Activated CD8-positive, alpha-beta memory T cell treated with anti-CD3 and anti-CD28 coated beads for 1 hour (primary cell): ENCODE measurements at regions not wholly inside any gene's neighbourhood (a gene's known extent, or its start where the extent isn't known, plus 50 kb on each side); places are given as distances from the start of the nearest gene placed in this dataset.

ENCODE experiments used
- DNase-seq, 2 donors: peaks; one replicate each; pipeline ENCODE4 v3.0.0-alpha.2; 2020; ENCODE audit warnings: low read depth in 1 of 2; ENCODE audit errors: extremely low read depth in 1 of 2

DNA sequence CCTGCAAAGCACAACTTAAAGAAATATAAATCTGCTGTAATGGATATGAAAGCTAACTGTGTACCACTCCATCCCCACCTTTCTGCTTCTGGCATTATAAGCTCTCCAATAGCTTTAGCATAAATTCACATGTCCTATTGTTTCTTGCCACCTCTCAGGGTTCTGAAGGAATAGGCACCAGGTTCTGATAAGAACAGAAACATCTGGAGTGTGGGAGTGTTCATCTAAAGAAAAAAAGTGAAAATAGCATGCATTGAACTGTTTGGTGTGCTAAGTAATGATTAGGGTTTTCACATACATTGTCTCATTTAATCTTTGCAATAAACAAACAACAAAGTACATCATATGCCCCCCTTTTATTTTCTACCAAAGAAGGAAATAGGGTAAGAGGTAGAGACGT is 72.3 kb downstream of the FAM76B start:
- DNase-seq = no peak

DNA sequence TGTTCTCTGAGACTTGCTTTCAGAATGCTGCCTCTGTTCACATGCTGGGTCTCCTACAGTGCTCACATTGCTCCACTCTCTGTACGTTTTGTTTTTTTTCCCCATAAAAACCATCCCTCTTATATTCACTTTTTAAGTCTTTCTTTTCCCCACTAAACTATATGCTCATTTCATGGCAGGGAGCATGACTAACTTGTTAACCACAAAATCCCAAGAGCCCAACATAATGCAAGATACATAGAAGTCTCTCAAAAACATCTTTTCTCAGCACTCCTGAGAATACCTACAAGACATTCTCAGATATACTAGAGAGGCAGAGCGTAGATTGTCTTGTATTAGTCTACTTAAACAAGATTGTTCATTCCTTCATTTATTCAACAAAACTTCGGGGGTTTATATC is 73.3 kb downstream of the FAM76B start:
- no peak for DNase-seq

DNA sequence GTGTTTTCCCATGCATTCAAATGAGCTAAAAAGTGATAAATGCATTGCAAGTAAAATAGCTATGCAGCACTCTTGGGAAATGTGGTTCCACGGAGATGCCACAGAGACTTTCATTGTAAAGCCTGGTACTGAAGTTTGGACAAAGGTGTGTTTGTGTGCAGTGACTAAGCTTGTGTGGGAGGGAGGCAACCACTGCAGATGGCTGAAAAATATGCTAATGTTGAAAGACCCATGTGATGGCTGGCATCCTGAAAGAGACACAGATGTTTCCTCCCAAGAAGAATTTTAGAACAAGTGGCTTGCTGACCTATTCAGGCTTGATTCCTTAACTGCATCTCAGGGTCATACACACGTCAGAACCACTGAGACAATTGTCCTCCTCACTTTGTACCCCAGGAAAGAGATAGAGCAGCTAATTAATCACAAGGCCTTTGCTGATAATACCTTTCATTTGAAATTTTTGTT is 73.8 kb downstream of the FAM76B start:
- DNase-seq = no peak

DNA sequence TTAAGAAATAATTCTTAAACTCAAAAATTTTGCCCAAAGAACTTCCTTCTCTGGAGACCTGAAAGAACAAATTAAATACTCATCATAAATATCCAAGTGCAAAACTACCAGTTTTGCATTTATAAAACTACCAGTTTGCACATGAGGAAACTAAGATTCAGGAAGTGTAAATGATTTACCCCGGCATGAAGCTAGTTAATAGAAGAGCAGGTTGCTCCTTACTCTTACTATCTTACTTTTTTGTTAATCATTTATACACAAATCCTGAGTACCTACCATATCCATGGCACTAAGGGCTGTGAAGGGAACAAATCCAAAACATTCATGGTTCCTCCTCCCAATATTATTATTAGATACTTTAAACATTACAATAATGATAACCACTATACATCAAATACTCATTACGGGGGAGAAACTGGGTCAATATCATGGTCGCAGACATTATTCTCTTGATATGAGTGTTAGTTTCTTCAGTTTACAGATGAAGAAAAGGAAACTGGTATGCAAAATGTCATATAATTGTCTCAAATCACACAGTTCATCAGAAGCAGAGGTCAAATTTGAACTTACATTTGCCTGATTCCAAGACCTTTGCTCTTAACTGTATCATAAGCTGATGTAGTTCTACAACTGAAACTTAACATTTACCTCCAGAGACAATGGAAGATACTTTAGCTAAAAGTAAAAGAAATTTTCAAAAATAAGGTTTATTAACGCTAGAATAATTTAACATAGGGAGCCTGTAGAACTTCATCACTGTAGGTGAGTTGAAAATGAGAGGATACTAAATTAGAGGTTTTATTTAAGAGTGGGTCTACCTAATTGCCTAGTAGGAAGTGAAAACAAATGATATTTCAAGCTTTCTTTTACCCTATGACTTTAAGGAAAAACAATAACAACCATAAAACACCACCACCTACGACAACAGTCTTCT is 74.5 kb downstream of the FAM76B start:
- DNase-seq = no peak

DNA sequence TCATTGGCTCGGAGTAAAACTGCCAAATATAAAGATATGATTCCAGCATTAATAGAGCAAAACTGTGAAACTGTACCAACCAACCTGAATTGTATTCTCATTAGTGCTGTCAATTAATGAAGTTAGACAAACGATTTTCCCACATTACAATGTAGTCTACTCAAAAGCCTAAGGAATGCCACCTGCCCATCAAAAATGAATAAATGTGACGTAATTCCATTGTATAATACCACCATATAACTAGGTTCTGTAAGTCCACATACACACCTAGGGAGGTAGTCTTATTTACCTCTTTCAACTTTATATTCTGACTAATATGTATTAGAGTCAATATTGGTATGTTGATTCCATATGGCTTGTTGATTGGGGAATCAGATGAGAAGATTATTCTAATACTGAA is 76.2 kb downstream of the FAM76B start:
- no peak for DNase-seq

DNA sequence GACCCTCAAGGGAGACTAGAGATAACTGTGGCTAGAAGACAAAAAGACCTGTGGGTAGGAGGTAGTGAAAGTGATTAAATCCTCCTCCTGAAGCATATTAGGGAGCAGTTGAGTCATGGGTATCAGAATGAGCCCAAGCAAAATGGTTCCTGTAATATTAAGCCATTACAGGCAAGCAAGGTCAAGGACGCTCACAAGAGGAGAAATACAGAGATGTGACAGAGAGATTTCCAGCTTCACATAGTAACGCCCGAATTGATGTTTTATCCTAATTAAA is 77.7 kb downstream of the FAM76B start:
- no peak for DNase-seq

DNA sequence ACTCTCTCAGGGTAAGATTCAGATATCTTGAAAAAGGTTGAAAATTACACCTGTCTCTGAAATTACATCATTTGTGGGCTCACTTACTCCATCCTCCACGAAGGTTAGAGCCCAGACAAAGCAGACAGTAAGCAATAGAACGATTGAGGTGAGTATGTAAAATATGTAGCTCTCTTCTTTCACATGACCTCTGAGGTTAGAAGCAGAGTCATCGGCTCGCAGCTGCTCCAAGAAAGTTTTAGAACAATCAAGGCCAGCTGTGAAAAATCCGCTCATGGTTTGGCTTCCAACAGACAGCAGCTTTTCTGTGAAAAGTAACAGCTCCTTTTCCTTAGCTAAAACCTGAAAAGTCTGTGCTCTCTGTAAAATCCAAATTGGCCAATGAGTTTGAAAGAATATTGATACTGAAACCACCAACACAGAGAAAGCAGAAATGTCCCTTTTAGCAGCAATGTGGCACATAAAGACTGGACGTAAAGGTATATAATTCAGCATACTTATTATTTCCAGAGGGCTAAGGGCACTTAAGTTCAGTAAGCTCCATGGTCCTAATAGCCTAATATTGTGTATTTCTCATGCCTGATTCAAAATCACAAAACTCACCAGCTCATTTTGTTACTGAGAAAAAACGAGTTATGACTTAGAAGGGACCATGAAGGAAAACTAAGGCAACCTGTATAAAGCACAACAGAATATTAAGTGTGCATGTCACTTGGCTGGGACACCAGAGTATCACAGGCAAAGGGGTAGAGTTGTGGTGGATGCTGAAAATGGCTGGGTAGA is 78.2 kb downstream of the FAM76B start:
- no peak for DNase-seq

DNA sequence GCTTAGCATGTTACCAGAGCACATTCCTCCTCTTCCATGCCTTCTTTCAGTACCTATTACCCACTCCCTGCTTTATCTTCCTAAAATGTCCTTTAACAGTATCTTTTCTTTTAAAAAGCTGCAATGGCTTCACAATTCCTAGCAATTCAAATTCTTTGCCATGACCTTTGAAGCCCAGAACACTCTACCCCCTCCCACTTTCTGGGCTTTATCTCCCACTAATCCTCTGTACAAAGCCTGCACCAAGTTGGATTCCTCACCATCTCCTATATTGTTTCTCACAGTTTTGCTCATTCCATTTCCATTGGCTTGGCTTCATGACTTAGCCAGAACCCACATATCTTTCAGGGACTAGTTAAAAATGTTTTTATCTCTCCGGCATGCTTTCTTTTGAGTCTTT is 80.9 kb downstream of the FAM76B start:
- DNase-seq = no peak

DNA sequence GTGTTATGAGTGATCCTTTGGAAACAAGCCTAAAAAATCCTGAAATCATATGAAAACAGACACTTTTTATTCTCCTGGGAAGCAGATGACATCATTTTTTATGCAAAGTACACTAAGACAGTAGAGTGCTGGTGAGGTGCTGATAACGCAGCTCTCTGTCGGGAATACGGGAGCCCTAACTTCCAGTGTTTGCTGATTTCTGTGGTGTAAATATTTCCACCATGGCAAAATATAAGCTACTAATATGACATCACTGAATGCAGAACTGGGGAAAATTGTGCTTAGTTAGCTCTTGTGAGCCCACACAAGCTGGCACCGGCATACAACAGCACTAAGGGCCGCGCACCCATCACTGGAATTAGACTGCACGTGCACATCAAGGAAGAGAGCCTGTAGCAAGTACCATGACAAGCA is 82.6 kb downstream of the FAM76B start:
- DNase-seq = no peak

DNA sequence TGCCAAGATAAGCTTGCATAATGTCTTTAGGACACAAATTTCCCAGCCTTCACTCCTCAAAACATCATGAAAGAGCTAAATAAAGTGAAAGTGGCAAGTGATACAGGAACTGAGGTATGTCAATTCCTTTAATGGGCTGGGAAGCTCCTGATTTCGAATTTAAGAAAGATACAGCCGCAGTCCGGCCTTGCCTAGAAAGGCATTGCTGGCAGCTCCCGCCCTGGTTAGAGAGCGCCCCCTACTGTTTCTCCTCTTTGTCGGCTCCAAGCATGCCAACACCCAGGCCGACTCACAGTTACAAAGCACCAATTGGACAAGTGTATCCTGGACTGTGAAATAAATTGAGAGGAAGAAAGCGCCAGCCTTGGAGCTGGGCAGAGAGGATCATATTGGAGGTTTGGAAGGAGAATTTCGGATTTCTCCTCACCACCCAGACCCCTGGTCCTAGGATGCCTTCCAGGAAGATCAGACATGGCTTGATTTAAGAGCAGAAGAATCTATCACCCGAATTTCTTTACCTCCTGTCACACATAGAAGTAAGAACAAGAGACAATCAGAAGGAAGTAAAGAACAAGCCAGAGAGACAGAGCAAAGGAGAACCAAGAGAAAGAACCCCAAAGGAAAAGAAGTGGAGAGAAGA is 84.0 kb downstream of the FAM76B start:
- peak; percentile 66 to 69 for DNase-seq

DNA sequence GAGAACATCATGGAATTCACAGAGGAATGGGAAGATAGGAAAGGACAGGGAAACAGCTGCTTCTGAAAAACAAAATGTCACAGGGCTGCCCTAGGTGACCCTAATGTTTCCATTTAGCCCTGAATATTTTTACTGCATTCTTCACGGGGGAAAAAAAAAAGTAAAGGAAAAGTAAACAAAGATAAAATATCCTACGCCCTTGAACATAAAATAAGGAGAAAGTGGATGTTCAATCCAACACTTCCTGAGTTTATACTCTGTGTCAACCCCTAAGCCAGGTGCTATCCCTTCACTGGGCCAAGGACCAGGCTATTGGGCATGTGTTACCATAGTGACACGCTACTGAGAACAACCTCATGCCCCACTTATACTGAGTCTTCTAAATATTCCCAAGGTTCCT is 84.7 kb downstream of the FAM76B start:
- no peak for DNase-seq

DNA sequence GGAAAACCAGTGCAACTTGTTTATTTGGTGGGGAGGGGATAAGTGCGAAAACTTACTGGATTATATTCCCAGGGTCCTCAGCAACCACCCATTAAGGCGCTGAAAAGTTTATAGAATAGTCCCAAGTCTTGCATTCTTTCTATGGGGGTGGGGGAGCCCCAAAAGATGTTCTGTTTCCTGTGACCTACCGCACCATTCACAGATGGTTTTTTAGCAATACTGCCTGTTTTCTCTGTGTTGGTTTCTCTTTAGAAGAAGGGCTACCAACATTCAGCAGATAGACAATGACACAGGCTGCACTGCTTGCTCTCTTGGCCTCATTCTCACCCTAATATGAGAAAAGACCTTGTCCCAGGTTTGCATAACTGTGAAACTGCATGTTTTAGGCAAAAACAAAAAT is 86.5 kb downstream of the FAM76B start:
- no peak for DNase-seq

DNA sequence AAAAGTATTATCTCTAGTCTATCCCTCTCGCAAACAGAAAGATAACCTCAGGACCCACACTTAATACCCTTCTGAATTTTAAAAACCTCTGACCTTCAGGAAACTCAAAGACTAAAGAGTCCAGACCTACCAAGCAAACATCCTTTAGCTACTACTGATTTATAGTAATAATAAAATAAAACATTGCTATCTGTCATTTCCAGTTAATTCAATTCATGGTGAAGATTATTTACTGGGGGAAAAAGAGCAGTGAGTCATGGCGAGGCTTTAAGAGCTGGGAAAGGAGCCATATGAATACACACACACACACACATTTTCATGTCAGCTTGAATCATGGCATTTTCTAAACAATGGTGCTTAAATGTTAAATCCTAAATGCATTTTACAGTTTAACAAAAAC is 87.1 kb downstream of the FAM76B start:
- no peak for DNase-seq

DNA sequence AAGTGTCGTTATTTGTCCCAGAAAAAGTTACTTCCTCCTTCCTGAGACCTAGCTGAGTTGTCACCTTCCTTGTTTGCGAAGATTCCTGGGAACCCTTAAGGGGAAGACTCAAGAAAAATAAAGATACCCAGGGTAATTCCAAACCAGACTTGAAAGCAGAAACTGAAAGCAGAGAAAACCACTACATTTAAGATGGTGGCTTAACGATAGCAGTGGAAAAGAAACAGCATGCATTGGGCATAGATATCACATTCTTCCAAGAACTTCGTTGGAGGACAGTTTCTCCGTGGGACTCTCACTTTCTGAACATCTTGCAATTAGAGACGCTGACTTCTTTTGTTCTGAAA is 89.1 kb downstream of the FAM76B start:
- no peak for DNase-seq

DNA sequence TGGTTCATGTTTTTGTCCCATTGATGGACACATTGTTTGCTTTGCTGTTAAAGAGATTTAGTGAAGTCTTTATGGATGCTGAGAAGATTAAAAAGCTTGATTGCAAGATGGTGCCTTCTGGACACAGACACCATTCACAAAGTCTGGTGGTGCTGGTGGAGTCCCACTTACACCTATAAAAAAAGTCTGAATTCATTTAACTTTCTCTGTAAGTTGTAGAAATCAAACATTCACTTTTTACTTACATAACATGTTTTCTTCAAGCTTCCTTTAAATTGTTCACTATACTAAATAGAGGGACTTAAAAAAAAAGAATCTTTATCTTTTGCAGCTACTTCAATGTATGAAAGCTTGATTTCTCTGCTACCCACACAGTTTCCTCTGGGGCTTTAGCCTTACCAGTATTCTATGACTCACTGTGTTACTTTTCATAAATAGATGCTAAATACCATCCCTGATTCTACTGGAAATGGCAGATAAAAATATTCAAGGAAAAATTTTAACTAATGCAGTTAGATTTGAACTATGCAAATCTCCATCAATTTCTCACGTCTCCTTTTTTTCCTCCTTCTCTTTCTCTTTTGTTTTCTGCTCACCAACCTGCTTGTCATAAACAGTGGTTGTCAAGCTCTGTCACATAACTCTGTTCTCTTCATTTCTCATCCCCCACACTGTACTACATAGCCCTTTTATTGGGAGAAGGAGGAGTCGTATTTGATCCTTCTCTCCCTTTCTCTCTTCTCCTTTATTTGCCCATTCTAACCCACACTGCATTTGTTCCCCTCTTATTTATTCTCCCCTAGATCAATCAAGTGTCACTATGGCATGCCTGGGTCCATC is 89.7 kb downstream of the FAM76B start:
- DNase-seq = no peak

DNA sequence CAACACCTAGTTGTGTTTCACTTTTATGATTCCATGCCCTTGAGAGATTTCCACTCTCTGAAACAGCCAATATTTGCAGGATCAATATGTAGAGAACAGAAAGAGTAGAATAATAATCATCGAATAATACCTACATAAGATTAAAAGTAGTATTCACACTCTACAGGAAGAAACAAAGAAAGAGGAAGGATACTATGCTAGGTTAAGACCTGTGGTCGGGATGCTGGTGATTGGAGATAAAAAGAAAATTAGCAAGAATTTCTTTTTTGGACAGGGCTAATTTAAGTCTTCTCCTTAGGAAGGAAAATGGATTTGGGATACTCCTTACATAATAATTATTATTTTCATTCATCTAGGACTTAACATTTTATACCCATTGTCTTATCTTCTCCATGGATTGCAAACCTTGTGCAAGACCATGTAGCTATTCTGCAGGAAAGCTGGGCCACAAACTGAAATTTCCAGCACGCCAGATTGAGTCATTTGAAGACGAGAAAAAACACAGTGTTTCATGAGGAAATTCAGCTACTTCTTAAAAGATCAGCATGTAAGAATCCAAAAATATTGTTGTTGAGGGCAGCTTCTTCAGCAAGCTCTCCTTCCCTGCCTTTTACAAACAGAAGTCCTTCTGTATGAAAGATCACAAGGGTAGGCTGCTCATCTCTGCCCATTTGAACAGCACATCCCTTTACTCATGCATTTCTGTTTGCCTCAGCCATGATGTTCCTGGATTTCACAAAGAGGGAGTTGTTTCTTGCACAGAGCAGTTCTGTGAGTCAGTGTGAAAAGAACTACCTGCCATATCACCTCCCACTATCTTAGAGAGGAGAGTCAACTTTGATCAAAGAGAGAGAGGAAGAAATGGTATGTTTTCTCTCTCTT is 90.7 kb downstream of the FAM76B start:
- no peak for DNase-seq

DNA sequence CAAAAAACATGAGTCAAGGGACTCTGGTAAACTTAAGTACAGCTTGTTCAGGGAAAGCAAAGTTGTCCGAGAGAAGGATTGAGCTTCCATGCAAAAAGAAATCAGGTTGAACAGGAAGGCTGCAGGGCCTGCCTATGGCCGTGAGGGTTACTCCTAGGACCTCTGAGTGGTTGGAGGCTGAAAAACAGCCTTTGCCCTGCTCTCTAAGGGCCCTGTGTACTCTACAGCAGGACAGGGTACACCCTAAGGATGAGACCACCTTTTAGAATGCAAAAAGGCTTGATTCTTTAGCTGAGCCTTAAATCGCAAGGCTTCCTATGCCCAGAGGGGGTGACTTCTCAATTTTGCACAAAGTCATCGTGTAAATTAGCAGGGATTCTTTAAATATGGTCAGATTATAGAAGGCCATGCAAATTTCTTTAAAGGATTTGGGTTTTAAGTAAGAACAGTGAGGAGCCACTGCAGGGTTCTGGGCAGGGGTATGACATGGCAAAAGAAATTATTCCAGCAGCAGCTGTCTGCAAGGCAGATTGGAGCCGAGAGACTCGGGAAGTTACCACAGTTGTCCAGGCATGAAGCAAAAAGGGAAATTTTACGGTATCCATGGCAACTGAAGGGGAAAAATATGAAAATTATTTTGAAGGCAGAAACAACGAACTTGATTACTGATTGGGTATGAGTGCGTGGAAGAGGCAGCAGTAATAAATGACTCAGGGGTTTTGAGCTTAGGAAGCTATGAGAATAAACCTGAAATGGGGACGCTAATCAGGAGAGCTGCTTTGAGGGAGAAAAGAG is 91.8 kb downstream of the FAM76B start:
- no peak for DNase-seq

DNA sequence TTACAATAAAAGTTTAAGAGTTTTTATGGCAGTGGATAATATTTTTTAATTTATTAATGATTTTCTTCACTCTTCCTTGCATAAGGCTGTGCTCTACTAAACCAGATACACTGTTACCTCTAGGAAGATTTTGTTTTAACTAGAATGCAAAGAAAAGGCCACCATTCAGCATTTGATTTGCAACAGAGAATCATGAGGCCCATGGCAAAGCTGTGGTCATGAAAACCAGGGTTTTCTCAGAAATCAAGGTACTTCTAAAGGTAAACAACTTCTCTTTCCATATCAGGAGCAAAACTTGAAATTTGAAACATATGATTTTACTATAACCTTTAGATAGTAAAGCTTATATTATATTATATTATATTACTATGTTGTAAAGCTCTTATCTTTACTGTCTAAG is 94.4 kb downstream of the FAM76B start:
- DNase-seq = no peak

DNA sequence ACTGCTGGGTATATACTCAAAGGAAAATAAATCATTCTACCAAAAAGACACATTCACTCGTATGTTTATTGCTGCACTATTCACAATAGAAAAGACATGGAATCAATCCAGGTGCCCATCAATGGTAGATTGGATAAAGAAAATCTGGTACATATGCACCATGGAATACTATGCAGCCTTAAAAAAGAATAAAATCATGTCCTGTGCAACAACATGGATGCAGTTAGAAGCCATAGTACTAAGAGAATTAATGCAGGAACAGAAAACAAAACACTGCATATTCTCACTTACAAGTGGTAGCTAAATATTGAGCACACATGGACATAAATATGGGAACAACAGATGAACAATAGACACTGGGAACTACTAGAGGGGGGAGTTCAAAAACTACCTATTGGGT is 96.3 kb downstream of the FAM76B start:
- no peak for DNase-seq
